Mucosa of descending colon (tissue), 3 donors: ENCODE measurements at regions not wholly inside any gene's neighbourhood (a gene's known extent, or its start where the extent isn't known, plus 50 kb on each side); places are given as distances from the start of the nearest gene placed in this dataset.

Experiments
- ATAC-seq: fragments of 200-7000 bp; cut with Tn5 transposase; one replicate; pipeline ENCODE4 v1.9.1; 2020; ENCODE audit warnings: mild to moderate bottlenecking, moderate library complexity
- DNase-seq, 3 donors: peaks; one replicate each; pipeline ENCODE4 v3.0.0-alpha.2; 2020
- H3K36me3 ChIP-seq: fragments of 200-600 bp; one replicate; pipeline ENCODE4 v1.8.0; 2021; ENCODE audit warnings: low read depth, mild to moderate bottlenecking
- H3K4me1 ChIP-seq: fragments of 200-600 bp; one replicate; pipeline ENCODE4 v1.8.0; 2021; ENCODE audit warnings: low read depth, mild to moderate bottlenecking
- H3K4me3 ChIP-seq: fragments of 200-600 bp; one replicate; pipeline ENCODE4 v1.8.0; 2021; ENCODE audit warnings: mild to moderate bottlenecking
- H3K9me3 ChIP-seq: fragments of 200-600 bp; one replicate; pipeline ENCODE4 v1.8.0; 2021; ENCODE audit warnings: mild to moderate bottlenecking
- CTCF ChIP-seq: fragments of 200-600 bp; IDR thresholded peaks from one replicate; pipeline ENCODE4 v1.8.0; 2022; ENCODE audit warnings: antibody characterized with exemption, mild to moderate bottlenecking
- intact Hi-C, 2 donors: fragments of 100-400 bp; cut with DNase I in 1 of 2; cut with micrococcal nuclease in 1 of 2; formaldehyde crosslinking; loops; one replicate each; pipeline versions ENCODE4 v1.11.0 to v1.11.1; 2022; cut with DNase I, micrococcal nuclease
- donor health status: DM: no; HTN: no; CAD: no; lungs with moderate emphysema.
- donor health status: DM: no; HTN: no; CAD: no.
- donor health status: DM: no; HTN: yes; CAD: no.

- H3K9me3 ChIP-seq: no peaks in the 10 kb centered on the region
- H3K4me1 ChIP-seq: no peaks in the 10 kb centered on the region
- H3K36me3 ChIP-seq: no peaks in the 10 kb centered on the region
- DNase-seq: no peak
- intact Hi-C loops: no loop called here
- no peak for TF ChIP-seq CTCF
- ATAC-seq: no peak
- H3K4me3 ChIP-seq: no peak overlapping the region
Observed at GRCh38 chr5:85823462-85824426, 794.0 kb upstream of the COX7C start.

- no peak for ATAC-seq
- no peak for TF ChIP-seq CTCF
- Histone ChIP-seq H3K4me1 (no peaks in the 10 kb centered on the region), H3K9me3 (no peaks in the 10 kb centered on the region), H3K4me3 (no peak overlapping the region), H3K36me3 (no peaks in the 10 kb centered on the region)
- intact Hi-C loops: no loop called here
- DNase-seq: no peak
Observed at GRCh38 chr5:85838781-85839180, 779.0 kb upstream of the COX7C start.

GRCh38 chr5:85841653-85842052, 776.1 kb upstream of the COX7C start:
- H3K4me3 ChIP-seq: no peak overlapping the region
- no peaks in the 10 kb centered on the region for H3K36me3 ChIP-seq
- ATAC-seq (no peak), DNase-seq (no peak)
- no peak for TF ChIP-seq CTCF
- H3K9me3 ChIP-seq: no peaks in the 10 kb centered on the region
- no peaks in the 10 kb centered on the region for H3K4me1 ChIP-seq
- intact Hi-C loops: no loop called here

- ATAC-seq (no peak), DNase-seq (no peak)
- H3K9me3 ChIP-seq: no peaks in the 10 kb centered on the region
- no peak overlapping the region for H3K4me3 ChIP-seq
- H3K36me3 ChIP-seq: no peaks in the 10 kb centered on the region
- H3K4me1 ChIP-seq: no peaks in the 10 kb centered on the region
- TF ChIP-seq CTCF: no peak
- intact Hi-C loops: no loop called here
Observed at GRCh38 chr5:85843535-85843934, 774.2 kb upstream of the COX7C start.

- DNase-seq: no peak
- Histone ChIP-seq H3K9me3 (no peaks in the 10 kb centered on the region), H3K4me3 (no peak overlapping the region), H3K36me3 (no peaks in the 10 kb centered on the region), H3K4me1 (no peaks in the 10 kb centered on the region)
- intact Hi-C loops: no loop called here
- no peak for ATAC-seq
- no peak for TF ChIP-seq CTCF
Observed at GRCh38 chr5:85849411-85849810, 768.3 kb upstream of the COX7C start.
